Activated CD4-positive, alpha-beta memory T cell treated with anti-CD3 and anti-CD28 coated beads for 36 hours (primary cell): ENCODE measurements at regions not wholly inside any gene's neighbourhood (a gene's known extent, or its start where the extent isn't known, plus 50 kb on each side); places are given as distances from the start of the nearest gene placed in this dataset.
"Not testable (repeated sequence)": the region's sequence is repeated elsewhere in the genome, so short reads cannot be mapped to it uniquely, and the experiment has no call there.

Source experiments
- CTCF ChIA-PET: fragments of 350-600 bp; sonication (Branson Sonifier 250); formaldehyde crosslinking; loops from one replicate; lab custom pipeline; 2021; ENCODE audit warnings: antibody characterized with exemption, inconsistent platforms; lab: Charles Lee
- POLR2A ChIA-PET: fragments of 350-600 bp; sonication (Branson Sonifier 250); formaldehyde crosslinking; loops from one replicate; lab custom pipeline; 2021; ENCODE audit warnings: antibody characterized with exemption; lab: Charles Lee
- DNase-seq: peaks from one replicate; pipeline ENCODE4 v3.0.0-alpha.2; 2020
- H3K27ac Mint-ChIP-seq: one replicate; pipeline ENCODE4 v1.8.0; 2021; ENCODE audit warnings: mixed read lengths
- H3K27me3 Mint-ChIP-seq: one replicate; pipeline ENCODE4 v1.8.0; 2021; ENCODE audit warnings: mixed read lengths
- H3K36me3 Mint-ChIP-seq: one replicate; pipeline ENCODE4 v1.8.0; 2021; ENCODE audit warnings: mixed read lengths
- H3K4me1 Mint-ChIP-seq: one replicate; pipeline ENCODE4 v1.8.0; 2021; ENCODE audit warnings: low read depth, mixed read lengths
- H3K4me3 Mint-ChIP-seq: one replicate; pipeline ENCODE4 v1.8.0; 2021; ENCODE audit warnings: mild to moderate bottlenecking, mixed read lengths
- H3K9me3 Mint-ChIP-seq: one replicate; pipeline ENCODE4 v1.8.0; 2021; ENCODE audit warnings: mixed read lengths
- intact Hi-C: fragments of 100-400 bp; cut with micrococcal nuclease; formaldehyde crosslinking; loops from one replicate; pipeline ENCODE4 v1.15.1; 2023

GRCh38 chr5:75885849-75886596 lies 168.8 kb upstream of the POC5 start:
- H3K27ac Mint-ChIP-seq, result no peak overlapping the region
- peak; percentile 10 for DNase-seq
- ChIA-PET CTCF (interaction anchor here (0.9 to 1.8 kb wide), 4 partner anchors 9 to 323 kb away, joined by 3 to 5 read pairs (median 4); no protein-coding TSS in a partner anchor), POLR2A (no interaction called here)
- H3K27me3 Mint-ChIP-seq, result no peaks in the 10 kb centered on the region
- no peaks in the 10 kb centered on the region for H3K9me3 Mint-ChIP-seq
- H3K4me3 Mint-ChIP-seq, result no peak overlapping the region
- H3K36me3 Mint-ChIP-seq, result no peaks in the 10 kb centered on the region
- H3K4me1 Mint-ChIP-seq, result no peaks in the 10 kb centered on the region
- intact Hi-C loops, result no loop called here

- Mint-ChIP-seq H3K27ac (no peak overlapping the region), H3K4me1 (no peaks in the 10 kb centered on the region), H3K9me3 (peaks cover 6% of the 10 kb centered on the region), H3K4me3 (no peak overlapping the region), H3K27me3 (no peaks in the 10 kb centered on the region), H3K36me3 (peaks cover 1% of the 10 kb centered on the region)
- ChIA-PET CTCF (interaction anchor here (1.3 to 1.8 kb wide), 2 partner anchors 290 to 324 kb away, joined by 4 to 5 read pairs; no protein-coding TSS in a partner anchor), POLR2A (no interaction called here)
- intact Hi-C loops, result no loop called here
- no peak for DNase-seq
Observed at GRCh38 chr5:75885321-75885720, 168.1 kb upstream of the POC5 start.

GRCh38 chr5:75869891-75870290 lies 152.7 kb upstream of the POC5 start:
- DNase-seq, result no peak
- H3K9me3 Mint-ChIP-seq, result no peaks in the 10 kb centered on the region
- intact Hi-C loops, result no loop called here
- ChIA-PET POLR2A (no interaction called here), CTCF (no interaction called here)
- H3K4me1 Mint-ChIP-seq, result no peaks in the 10 kb centered on the region
- no peak overlapping the region for H3K4me3 Mint-ChIP-seq
- H3K27ac Mint-ChIP-seq, result no peak overlapping the region
- peaks cover 16% of the 10 kb centered on the region for H3K27me3 Mint-ChIP-seq
- no peaks in the 10 kb centered on the region for H3K36me3 Mint-ChIP-seq

- H3K27ac Mint-ChIP-seq, result no peak overlapping the region
- no peaks in the 10 kb centered on the region for H3K9me3 Mint-ChIP-seq
- H3K4me1 Mint-ChIP-seq, result no peaks in the 10 kb centered on the region
- H3K36me3 Mint-ChIP-seq, result no peaks in the 10 kb centered on the region
- peaks cover 26% of the 10 kb centered on the region for H3K27me3 Mint-ChIP-seq
- DNase-seq, result no peak
- POLR2A ChIA-PET, result no interaction called here
- H3K4me3 Mint-ChIP-seq, result no peak overlapping the region
- intact Hi-C loops, result no loop called here
- CTCF ChIA-PET, result no interaction called here
Observed at GRCh38 chr5:75862872-75863271, 145.6 kb upstream of the POC5 start.

- H3K27ac Mint-ChIP-seq, H3K36me3 Mint-ChIP-seq, H3K9me3 Mint-ChIP-seq, DNase-seq, H3K4me3 Mint-ChIP-seq, intact Hi-C loops, H3K4me1 Mint-ChIP-seq, POLR2A ChIA-PET: not testable (repeated sequence)
- peaks cover 20% of the 10 kb centered on the region for H3K27me3 Mint-ChIP-seq
- CTCF ChIA-PET, result interaction anchor here (0.6 kb wide), 1 partner anchor 82 kb away, joined by 3 read pairs; no protein-coding TSS in a partner anchor
Observed at GRCh38 chr5:75859621-75860020, 142.4 kb upstream of the POC5 start.

- ChIA-PET CTCF (no interaction called here), POLR2A (no interaction called here)
- Mint-ChIP-seq H3K36me3 (no peaks in the 10 kb centered on the region), H3K4me3 (no peak overlapping the region), H3K27ac (no peak overlapping the region), H3K9me3 (no peaks in the 10 kb centered on the region), H3K27me3 (peaks cover 21% of the 10 kb centered on the region), H3K4me1 (no peaks in the 10 kb centered on the region)
- no peak for DNase-seq
- intact Hi-C loops, result no loop called here
Observed at GRCh38 chr5:75856056-75856455, 138.8 kb upstream of the POC5 start.

GRCh38 chr5:75848077-75848476 lies 130.8 kb upstream of the POC5 start:
- Mint-ChIP-seq H3K36me3 (no peaks in the 10 kb centered on the region), H3K9me3 (no peaks in the 10 kb centered on the region), H3K4me1 (no peaks in the 10 kb centered on the region), H3K4me3 (no peak overlapping the region), H3K27me3 (peaks cover 15% of the 10 kb centered on the region), H3K27ac (no peak overlapping the region)
- ChIA-PET CTCF (no interaction called here), POLR2A (no interaction called here)
- intact Hi-C loops, result no loop called here
- no peak for DNase-seq

GRCh38 chr5:75847561-75848021 lies 130.4 kb upstream of the POC5 start:
- Mint-ChIP-seq H3K9me3 (no peaks in the 10 kb centered on the region), H3K27me3 (peaks cover 15% of the 10 kb centered on the region), H3K4me3 (no peak overlapping the region), H3K4me1 (no peaks in the 10 kb centered on the region), H3K36me3 (no peaks in the 10 kb centered on the region), H3K27ac (no peak overlapping the region)
- intact Hi-C loops, result no loop called here
- ChIA-PET CTCF (no interaction called here), POLR2A (no interaction called here)
- DNase-seq, result no peak

GRCh38 chr5:75844301-75844700 lies 127.1 kb upstream of the POC5 start:
- H3K36me3 Mint-ChIP-seq, result no peaks in the 10 kb centered on the region
- no peaks in the 10 kb centered on the region for H3K9me3 Mint-ChIP-seq
- H3K4me3 Mint-ChIP-seq, result no peak overlapping the region
- intact Hi-C loops, result no loop called here
- peaks cover 8% of the 10 kb centered on the region for H3K27me3 Mint-ChIP-seq
- H3K27ac Mint-ChIP-seq, result no peak overlapping the region
- POLR2A ChIA-PET, result no interaction called here
- CTCF ChIA-PET, result no interaction called here
- no peak for DNase-seq
- H3K4me1 Mint-ChIP-seq, result no peaks in the 10 kb centered on the region

GRCh38 chr5:75843319-75843718 lies 126.1 kb upstream of the POC5 start:
- DNase-seq, result no peak
- H3K36me3 Mint-ChIP-seq, result no peaks in the 10 kb centered on the region
- POLR2A ChIA-PET, result no interaction called here
- H3K4me1 Mint-ChIP-seq, result no peaks in the 10 kb centered on the region
- H3K27ac Mint-ChIP-seq, result no peak overlapping the region
- H3K9me3 Mint-ChIP-seq, result no peaks in the 10 kb centered on the region
- H3K27me3 Mint-ChIP-seq, result peaks cover 6% of the 10 kb centered on the region
- CTCF ChIA-PET, result no interaction called here
- no peak overlapping the region for H3K4me3 Mint-ChIP-seq
- intact Hi-C loops, result no loop called here

GRCh38 chr5:75839547-75839946 lies 122.3 kb upstream of the POC5 start:
- ChIA-PET CTCF (no interaction called here), POLR2A (no interaction called here)
- no peak for DNase-seq
- no peaks in the 10 kb centered on the region for H3K36me3 Mint-ChIP-seq
- intact Hi-C loops, result no loop called here
- no peak overlapping the region for H3K27ac Mint-ChIP-seq
- H3K4me1 Mint-ChIP-seq, result no peaks in the 10 kb centered on the region
- H3K27me3 Mint-ChIP-seq, result peaks cover 3% of the 10 kb centered on the region
- H3K9me3 Mint-ChIP-seq, result no peaks in the 10 kb centered on the region
- H3K4me3 Mint-ChIP-seq, result no peak overlapping the region

- Mint-ChIP-seq H3K36me3 (no peaks in the 10 kb centered on the region), H3K4me3 (no peak overlapping the region), H3K27ac (no peak overlapping the region), H3K27me3 (no peaks in the 10 kb centered on the region), H3K4me1 (no peaks in the 10 kb centered on the region), H3K9me3 (no peaks in the 10 kb centered on the region)
- ChIA-PET POLR2A (no interaction called here), CTCF (no interaction called here)
- intact Hi-C loops, result no loop called here
- no peak for DNase-seq
Observed at GRCh38 chr5:75837258-75837841, 120.1 kb upstream of the POC5 start.

- POLR2A ChIA-PET, result no interaction called here
- CTCF ChIA-PET, result no interaction called here
- intact Hi-C loops, result no loop called here
Observed at GRCh38 chr5:75831561-75831960, 114.3 kb upstream of the POC5 start.

More at GRCh38 chr5:75831561-75831960, 114.3 kb upstream of the POC5 start:
- Mint-ChIP-seq H3K36me3 (no peaks in the 10 kb centered on the region), H3K4me3 (no peak overlapping the region), H3K4me1 (no peaks in the 10 kb centered on the region), H3K27ac (no peak overlapping the region), H3K9me3 (no peaks in the 10 kb centered on the region), H3K27me3 (no peaks in the 10 kb centered on the region)
- DNase-seq, result no peak
